NCI-H82 treated with DMSO at 0.1 percent for 48 hours (cell line): ENCODE measurements at regions not wholly inside any gene's neighbourhood (a gene's known extent, or its start where the extent isn't known, plus 50 kb on each side); places are given as distances from the start of the nearest gene placed in this dataset.
"Not testable (repeated sequence)": the region's sequence is repeated elsewhere in the genome, so short reads cannot be mapped to it uniquely, and the experiment has no call there.

Experiments used
- DNase-seq: peaks from one replicate; lab custom pipeline; 2025; ENCODE audit not compliant: unreplicated experiment; lab: John Stamatoyannopoulos, UW

- no peak for DNase-seq
Observed at GRCh38 chr20:29687438-29687837, 1570.0 kb upstream of the DEFB115 start.

- DNase-seq = peak; percentile 33
Observed at GRCh38 chr20:29689411-29690225, 1567.8 kb upstream of the DEFB115 start.

- DNase-seq = no peak
Observed at GRCh38 chr20:29690274-29690673, 1567.2 kb upstream of the DEFB115 start.

- no peak for DNase-seq
Observed at GRCh38 chr20:29740601-29740950, 1516.9 kb upstream of the DEFB115 start.

GRCh38 chr20:29740951-29741593 lies 1516.4 kb upstream of the DEFB115 start:
- DNase-seq = no peak

GRCh38 chr20:29741594-29741893 lies 1515.9 kb upstream of the DEFB115 start:
- no peak for DNase-seq

GRCh38 chr20:29741894-29742698 lies 1515.4 kb upstream of the DEFB115 start:
- no peak for DNase-seq

GRCh38 chr20:29742699-29743100 lies 1514.8 kb upstream of the DEFB115 start:
- no peak for DNase-seq

- DNase-seq = no peak
Observed at GRCh38 chr20:29743101-29743931, 1514.1 kb upstream of the DEFB115 start.

GRCh38 chr20:29744071-29744470 lies 1513.4 kb upstream of the DEFB115 start:
- DNase-seq = no peak

- not testable (repeated sequence) for DNase-seq
Observed at GRCh38 chr20:29745534-29746245, 1511.8 kb upstream of the DEFB115 start.

GRCh38 chr20:29750268-29750899 lies 1507.1 kb upstream of the DEFB115 start:
- no peak for DNase-seq

- not testable (repeated sequence) for DNase-seq
Observed at GRCh38 chr20:29752644-29753425, 1504.6 kb upstream of the DEFB115 start.

- DNase-seq = peak; percentile 36
Observed at GRCh38 chr20:29753426-29753746, 1504.1 kb upstream of the DEFB115 start.

- not testable (repeated sequence) for DNase-seq
Observed at GRCh38 chr20:29753879-29754278, 1503.6 kb upstream of the DEFB115 start.

GRCh38 chr20:29755854-29756498 lies 1501.5 kb upstream of the DEFB115 start:
- not testable (repeated sequence) for DNase-seq

- DNase-seq = no peak
Observed at GRCh38 chr20:29756664-29757063, 1500.8 kb upstream of the DEFB115 start.

GRCh38 chr20:29761621-29762385 lies 1495.7 kb upstream of the DEFB115 start:
- not testable (repeated sequence) for DNase-seq
